ENCODE measurements at regions not wholly inside any gene's neighbourhood (a gene's known extent, or its start where the extent isn't known, plus 50 kb on each side); places are given as distances from the start of the nearest gene placed in this dataset.

GRCh38 chr6:19478992-19479391, 358.2 kb upstream of the ID4 start:
- DNase-seq, result no peak

GRCh38 chr6:19479551-19479950, 357.6 kb upstream of the ID4 start:
- no peak for DNase-seq

GRCh38 chr6:19492636-19493405, 344.3 kb upstream of the ID4 start:
- no peak for DNase-seq

- DNase-seq, result no peak
Measured at GRCh38 chr6:19501737-19502245, 335.4 kb upstream of the ID4 start.

GRCh38 chr6:19502301-19502700, 334.9 kb upstream of the ID4 start:
- no peak for DNase-seq

DNA sequence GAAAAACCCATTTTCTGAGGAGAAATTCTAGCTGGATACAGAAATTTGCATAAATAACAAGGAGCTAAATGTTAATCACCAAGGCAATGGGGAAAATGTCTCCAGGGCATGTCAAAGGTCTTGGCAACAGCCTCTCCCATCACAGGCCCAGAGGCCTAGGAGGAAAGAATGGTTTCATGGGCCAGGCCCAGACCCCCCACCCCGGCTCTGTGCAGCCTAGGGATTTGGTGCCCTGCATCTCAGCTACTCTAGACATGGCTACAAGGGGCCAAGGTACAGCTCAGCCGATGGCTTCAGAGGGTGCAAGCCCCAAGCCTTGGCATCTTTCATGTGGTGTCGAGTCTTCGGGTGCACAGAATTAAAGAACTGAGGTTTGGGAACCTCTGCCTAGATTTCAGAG, 321.2 kb upstream of the ID4 start:
- DNase-seq, result no peak

DNA sequence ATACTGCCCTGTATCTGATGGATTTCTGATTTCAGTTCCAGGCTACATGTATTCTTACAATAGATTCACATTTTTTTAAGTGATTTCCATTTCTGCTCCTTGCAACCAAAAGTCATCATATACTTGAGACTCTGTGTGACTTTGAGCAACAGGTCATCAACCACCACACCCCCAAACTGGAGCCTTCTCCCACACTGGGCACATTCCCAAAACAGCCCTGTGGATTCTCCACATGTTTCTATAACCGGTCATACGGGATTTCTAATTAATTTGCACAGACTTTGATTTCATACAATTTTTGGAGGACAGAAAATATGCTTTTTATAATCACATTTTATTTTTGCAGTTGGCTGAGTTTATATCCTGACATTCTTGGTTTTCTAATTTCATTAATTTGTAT, 317.2 kb upstream of the ID4 start:
- DNase-seq, result no peak

GRCh38 chr6:19524366-19525186, 312.6 kb upstream of the ID4 start:
- DNase-seq, result no peak

GRCh38 chr6:19525673-19526072, 311.5 kb upstream of the ID4 start:
- DNase-seq, result no peak

- DNase-seq, result no peak
Measured at GRCh38 chr6:19530188-19530587, 307.0 kb upstream of the ID4 start.

GRCh38 chr6:19535351-19535750, 301.8 kb upstream of the ID4 start:
- no peak for DNase-seq

GRCh38 chr6:19536838-19537237, 300.3 kb upstream of the ID4 start:
- DNase-seq, result no peak

DNA sequence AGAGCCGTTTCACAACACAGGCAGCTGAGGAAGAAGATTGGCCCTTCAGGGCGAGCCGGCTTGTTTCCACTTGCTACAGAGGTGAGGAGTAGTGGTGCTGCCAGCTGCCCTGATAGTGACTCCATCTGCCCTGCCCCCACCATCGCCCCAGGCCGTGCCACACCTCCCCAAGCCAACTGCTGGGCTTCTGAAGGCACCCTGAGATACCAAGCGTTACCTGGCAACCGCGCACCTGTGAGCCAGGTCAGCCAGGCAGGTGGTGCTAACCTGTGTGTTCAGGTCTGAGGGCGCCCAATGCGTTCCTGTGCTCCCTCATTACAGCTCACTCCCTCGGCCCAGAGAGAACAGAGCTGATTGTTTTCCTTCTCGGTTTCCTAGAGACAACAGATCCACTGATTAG, 299.1 kb upstream of the ID4 start:
- no peak for DNase-seq

DNA sequence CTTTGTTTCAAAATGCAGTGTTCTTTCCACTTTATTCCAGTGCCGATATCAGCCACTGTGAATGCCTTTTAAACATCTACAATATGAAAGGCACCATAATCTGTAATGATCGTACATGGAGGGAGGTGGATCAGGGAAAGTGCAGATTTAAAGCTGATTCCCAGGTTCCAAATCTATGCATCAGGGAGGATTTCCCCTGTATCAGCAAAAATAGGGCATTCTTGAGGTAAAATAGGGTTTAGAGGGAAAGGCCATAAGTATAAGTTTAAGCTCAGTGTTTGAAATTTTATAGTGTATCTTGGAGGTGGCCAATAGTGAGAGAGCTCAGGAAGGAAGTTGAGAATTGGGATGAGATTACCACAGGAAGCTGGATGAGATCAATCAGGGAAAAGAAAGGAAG, 289.7 kb upstream of the ID4 start:
- no peak for DNase-seq

- no peak for DNase-seq
Measured at GRCh38 chr6:19549109-19549508, 288.1 kb upstream of the ID4 start.

- no peak for DNase-seq
Measured at GRCh38 chr6:19550380-19550779, 286.8 kb upstream of the ID4 start.

- DNase-seq, result no peak
Measured at GRCh38 chr6:19551611-19552010, 285.6 kb upstream of the ID4 start.

- DNase-seq, result no peak
Measured at GRCh38 chr6:19552076-19552475, 285.1 kb upstream of the ID4 start.

GRCh38 chr6:19552588-19552987, 284.6 kb upstream of the ID4 start:
- DNase-seq, result no peak

- DNase-seq, result no peak
Measured at GRCh38 chr6:19554356-19555225, 282.6 kb upstream of the ID4 start.

DNA sequence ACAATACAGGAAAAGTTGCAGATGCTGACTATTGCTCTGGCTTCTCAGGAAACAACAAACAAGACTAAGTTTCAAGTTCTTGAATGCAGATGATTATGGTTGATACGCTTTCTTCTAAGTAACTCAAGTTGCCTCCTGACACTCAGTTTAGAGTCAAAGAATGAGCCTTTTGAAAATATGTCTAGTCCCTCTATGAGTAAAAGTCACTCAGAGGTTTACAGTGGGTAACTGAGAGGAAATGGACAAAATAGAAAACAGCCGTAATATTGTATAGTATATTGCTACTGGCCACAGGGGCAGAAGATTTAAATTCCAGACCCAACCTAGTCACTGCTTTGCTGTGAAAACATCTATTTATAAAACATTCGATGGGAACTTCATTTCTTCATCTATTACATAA, 280.0 kb upstream of the ID4 start:
- DNase-seq, result no peak

GRCh38 chr6:19558201-19558600, 279.0 kb upstream of the ID4 start:
- DNase-seq, result no peak

DNA sequence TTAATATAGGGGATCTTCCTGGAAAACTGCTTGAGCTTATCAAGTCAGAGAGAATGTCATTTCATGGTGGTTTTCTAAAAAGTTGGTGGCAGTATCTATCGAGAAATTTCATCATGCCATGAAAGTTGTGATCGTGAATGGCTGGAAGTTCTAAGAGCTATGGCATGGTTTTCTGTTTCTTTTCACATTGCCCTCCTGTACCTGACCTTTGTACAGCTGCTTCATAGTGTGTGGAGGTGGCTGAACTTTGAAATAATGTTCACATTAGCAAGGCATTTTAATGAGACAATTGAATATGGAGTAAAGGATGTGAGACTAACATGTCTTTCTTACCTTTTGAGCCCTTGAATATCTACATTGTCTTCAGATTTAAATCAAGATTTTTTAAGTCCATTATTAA, 278.2 kb upstream of the ID4 start:
- DNase-seq, result no peak
